T-helper 1 cell treated with Interleukin-12 subunit alpha and Interleukin-12 subunit beta and Interleukin-4 antibody, amounts not matched to agents 30 ng/mL and 1 ng/mL, for 36 hours (primary cell): ENCODE measurements at regions not wholly inside any gene's neighbourhood (a gene's known extent, or its start where the extent isn't known, plus 50 kb on each side); places are given as distances from the start of the nearest gene placed in this dataset.

Experiments used
- intact Hi-C: fragments of 100-400 bp; cut with micrococcal nuclease; formaldehyde crosslinking; loops from one replicate; pipeline ENCODE4 v1.15.1; 2024

DNA sequence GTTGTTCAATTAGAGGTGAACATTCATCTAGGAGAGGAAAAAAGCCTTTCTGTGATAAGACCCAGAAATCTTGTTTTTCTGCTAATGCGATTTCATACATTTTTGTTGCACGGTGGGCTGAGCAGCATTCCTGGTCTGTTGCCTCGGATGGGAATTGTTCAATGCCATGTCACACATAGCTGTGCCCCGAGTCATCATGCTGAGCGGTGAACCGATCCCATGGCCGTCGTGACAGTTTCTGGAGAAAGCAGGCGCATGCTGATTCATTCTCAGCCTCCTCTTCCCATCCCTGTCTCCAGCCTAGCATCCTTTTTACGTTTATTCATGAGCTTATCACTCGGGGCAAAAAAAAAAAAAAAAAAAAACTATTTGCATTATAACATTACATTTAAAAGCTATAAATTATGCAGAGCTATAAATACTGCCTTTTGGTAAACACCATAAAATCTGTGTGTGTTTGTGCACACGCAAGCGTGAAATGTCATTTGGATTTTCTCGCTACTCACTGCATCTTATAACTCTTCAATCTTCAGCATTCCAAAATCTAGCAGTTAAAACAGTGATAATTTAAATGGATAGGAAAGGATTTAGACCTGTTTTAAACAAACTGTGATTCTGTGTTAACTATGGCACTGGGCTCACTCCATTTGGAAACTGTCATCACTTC is 58.9 kb upstream of the IFNGR1 start:
- intact Hi-C loops, result no loop called here

DNA sequence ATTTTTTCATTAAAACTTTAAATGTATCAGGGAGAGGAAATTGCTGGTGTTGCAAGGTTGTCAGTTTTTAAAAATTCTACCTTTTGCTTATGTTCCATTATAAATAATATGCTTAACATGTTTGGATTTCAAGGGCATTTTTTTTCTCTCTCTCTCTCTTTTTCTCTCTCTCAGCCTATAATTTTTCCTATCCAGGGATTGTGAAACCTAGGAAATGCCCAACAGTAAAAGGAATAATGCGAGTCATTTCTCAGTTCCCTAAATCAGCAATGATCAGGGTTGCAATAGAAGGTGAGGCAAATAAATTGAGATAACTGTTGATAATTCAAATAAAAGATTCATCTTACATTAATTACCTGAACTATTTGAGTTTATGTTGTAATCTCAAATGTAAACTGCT is 53.2 kb upstream of the IFNGR1 start:
- intact Hi-C loops, result loop anchor here (5.0 kb wide), 1 partner anchor 735 kb away; no protein-coding TSS in a partner anchor

DNA sequence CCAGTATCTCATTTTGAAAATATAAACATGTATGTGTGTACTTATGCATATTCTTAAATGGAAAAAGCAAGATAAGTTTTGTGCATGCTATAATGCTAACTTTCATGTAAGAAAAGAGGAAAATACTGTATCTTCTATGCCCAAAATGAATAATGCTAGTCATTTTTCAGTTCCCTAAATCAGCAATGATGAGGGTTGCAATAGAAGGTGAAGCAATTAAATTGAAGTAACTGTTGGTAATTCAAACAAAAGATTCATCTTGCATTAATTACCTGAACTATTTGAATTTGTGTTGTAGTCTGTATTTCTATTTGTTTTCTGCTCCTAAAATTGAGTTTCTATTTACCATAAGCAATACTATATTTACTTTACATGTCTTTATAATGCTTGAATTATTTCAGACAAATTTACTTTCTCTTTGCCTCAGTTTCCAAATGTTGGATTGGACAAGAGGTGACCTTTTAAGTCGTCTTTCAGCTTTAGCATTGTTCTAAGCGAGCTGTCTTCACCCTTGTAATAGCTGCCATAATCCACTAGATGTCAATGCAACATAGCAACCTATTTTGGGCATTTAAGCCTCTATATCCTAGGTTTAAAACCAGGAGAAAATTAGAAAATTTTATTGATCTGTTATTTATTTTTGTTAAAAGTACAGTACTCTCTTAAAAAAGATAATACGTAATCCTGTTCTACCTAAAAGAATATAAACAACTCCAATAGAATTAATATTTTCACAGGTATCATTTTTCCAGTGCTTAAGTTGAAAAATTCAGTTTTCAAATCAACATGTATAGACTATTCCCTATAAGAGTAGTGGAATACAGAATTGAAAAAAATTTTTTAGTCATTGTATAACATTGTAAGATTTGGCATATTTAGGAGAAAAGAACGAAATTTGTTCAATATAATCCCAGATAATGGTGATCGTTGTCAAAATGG is 52.3 kb upstream of the IFNGR1 start:
- intact Hi-C loops, result loop anchor here (1.0 to 5.0 kb wide), 11 partner anchors 9 to 736 kb away; no protein-coding TSS in a partner anchor

DNA sequence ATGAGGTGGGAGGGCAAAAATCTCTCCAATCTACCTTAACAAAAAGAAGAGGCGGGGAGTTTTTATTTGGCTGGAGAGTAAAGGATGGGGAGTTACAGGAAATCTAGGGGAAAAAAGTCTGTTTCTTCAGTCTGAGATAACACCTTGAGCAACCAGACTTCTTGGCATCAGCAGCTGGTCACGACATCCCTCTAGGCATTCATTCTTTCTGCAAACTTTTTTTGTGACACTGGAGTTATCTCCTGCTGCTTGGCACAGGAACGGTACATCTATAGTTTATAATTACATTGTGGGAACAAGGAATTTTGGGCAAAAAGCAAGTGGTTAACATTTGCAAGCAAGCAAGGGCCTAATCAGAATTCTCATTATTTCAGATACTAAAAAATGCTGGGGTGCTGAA is 50.6 kb upstream of the IFNGR1 start:
- intact Hi-C loops, result loop anchor here (2.0 to 5.0 kb wide), 2 partner anchors 435 to 737 kb away; no protein-coding TSS in a partner anchor

DNA sequence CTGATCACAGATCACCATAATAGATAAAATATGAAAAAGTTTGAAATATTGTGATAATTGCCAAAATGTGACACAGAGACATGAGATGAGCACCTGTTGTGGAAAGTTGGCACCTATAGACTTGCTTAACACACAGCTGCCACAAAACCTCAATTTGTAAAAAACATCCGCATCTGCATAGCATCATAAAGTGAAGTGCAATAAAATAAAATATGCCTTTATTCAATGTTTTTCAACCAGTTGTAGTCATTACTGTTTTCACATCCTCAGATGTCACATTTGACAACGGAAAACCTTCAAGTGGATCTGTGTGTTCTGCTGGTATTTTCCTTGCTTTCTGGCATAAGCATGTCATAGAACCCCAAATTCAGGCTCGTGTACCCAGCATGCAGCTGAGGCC is 50.2 kb upstream of the IFNGR1 start:
- intact Hi-C loops, result no loop called here
